ENCODE measurements at regions not wholly inside any gene's neighbourhood (a gene's known extent, or its start where the extent isn't known, plus 50 kb on each side); places are given as distances from the start of the nearest gene placed in this dataset.

GRCh38 chr9:93896496-93897033 is 58.6 kb downstream of the BARX1 start:
- no peak for TF ChIP-seq EZH2phosphoT487 (IDR thresholded peaks at IDR 0.05; ENCODE audit: low read depth)
- TF ChIP-seq CTCF (IDR thresholded peaks at IDR 0.05; ENCODE audit: low read depth, low read length): no peak
